Transverse colon (tissue), 4 donors: ENCODE measurements at regions not wholly inside any gene's neighbourhood (a gene's known extent, or its start where the extent isn't known, plus 50 kb on each side); places are given as distances from the start of the nearest gene placed in this dataset.

ENCODE experiments used
- DNase-seq: peaks from one replicate; pipeline ENCODE4 v3.0.0-alpha.2; 2019
- H3K27ac ChIP-seq, 4 donors: fragments of 200-600 bp; sonication (generic); 2 replicates each; pipeline ENCODE4 v1.5.1; 2016 to 2018; ENCODE audit warnings: inconsistent platforms in 4 of 4
- H3K27me3 ChIP-seq: fragments of 200-600 bp; sonication (generic); 2 replicates; pipeline ENCODE4 v1.5.1; 2017; ENCODE audit warnings: inconsistent platforms
- H3K36me3 ChIP-seq, 4 donors: fragments of 200-600 bp; sonication (generic); 2 replicates each; pipeline ENCODE4 v1.5.1; 2017 to 2019; ENCODE audit warnings: inconsistent platforms in 4 of 4
- H3K4me1 ChIP-seq, 4 donors: fragments of 200-600 bp; sonication (generic); 2 replicates each; pipeline ENCODE4 v1.5.1; 2017 to 2020; ENCODE audit warnings: inconsistent platforms in 4 of 4
- H3K4me3 ChIP-seq, 4 donors: fragments of 200-600 bp; sonication (generic); 1 replicate in 1 of 4; 2 replicates in 3 of 4; pipeline versions ENCODE4 v1.5.1 to v1.6.1; 2017 to 2019; ENCODE audit warnings: inconsistent platforms in 4 of 4
- H3K9me3 ChIP-seq, 2 donors: fragments of 200-600 bp; sonication (generic); 2 replicates each; pipeline ENCODE4 v1.5.1; 2017 to 2019; ENCODE audit warnings: inconsistent platforms in 2 of 2
- EP300 ChIP-seq: sonication (generic); formaldehyde crosslinking; IDR thresholded peaks from one replicate; pipeline ENCODE4 v1.6.1; 2017; ENCODE audit warnings: antibody characterized with exemption, low read depth
- POLR2A ChIP-seq: fragments of 450-650 bp; IDR thresholded peaks from one replicate; pipeline ENCODE4 v1.6.1; 2016; ENCODE audit warnings: antibody characterized with exemption, mild to moderate bottlenecking, moderate library complexity
- POLR2AphosphoS5 ChIP-seq, 3 donors: sonication (generic); formaldehyde crosslinking; IDR thresholded peaks; one replicate each; pipeline ENCODE4 v1.6.1; 2016; ENCODE audit warnings: antibody characterized with exemption in 3 of 3
- WGBS, 2 donors: methylation state at CpG; one replicate each; pipeline ENCODE4 v1.1.5; 2018; ENCODE audit warnings: low coverage in 1 of 2; 5-methylcytosine and 5-hydroxymethylcytosine counted together
- in situ Hi-C, 4 donors: fragments of 200-750 bp; cut with MboI; loops; one replicate each; pipeline versions ENCODE4 v1.15.0 to v1.15.1; 2017; ENCODE audit warnings: low sequenced_read_pairs in 3 of 4, low pct_ligation_motif_present in 1 of 4, low pct_unique_long_range_greater_than_20kb in 1 of 4
- intact Hi-C: fragments of 100-400 bp; cut with DNase I; formaldehyde crosslinking; loops from one replicate; pipeline ENCODE4 v1.15.1; 2023; ENCODE audit warnings: low total_unique reads
- TF ChIP-seq, protein P1 (sequence below), 5 experiments: fragments of 200-600 bp in 3 of 5; fragments of 450-650 bp in 2 of 5; sonication (generic) in 3 of 5; IDR thresholded peaks; 1 replicate in 2 of 5; 2 replicates in 3 of 5; pipeline ENCODE4 v1.5.1; 2016 to 2017; ENCODE audit warnings: antibody characterized with exemption in 5 of 5, inconsistent platforms in 3 of 5, mild to moderate bottlenecking in 2 of 5, moderate library complexity in 1 of 5

DNA sequence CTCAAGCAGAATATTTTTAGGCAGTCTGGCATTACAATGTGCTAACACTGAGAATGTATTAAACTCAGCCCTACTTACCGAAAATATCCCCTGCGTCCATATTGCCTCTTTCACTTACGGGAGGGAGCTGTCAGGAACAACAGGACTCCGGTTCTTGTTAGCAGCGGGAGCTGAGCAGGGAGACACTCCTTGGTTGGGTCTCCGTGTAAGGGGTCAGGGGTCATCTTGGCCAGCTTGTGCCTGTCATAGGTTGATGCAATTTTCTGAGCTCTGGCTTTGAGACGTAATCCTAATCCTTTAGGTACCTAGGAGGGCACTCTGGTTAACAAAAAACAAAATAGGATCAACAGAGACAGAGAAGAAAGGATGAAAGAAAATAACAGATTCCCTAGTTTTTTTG lies 1477.2 kb downstream of the BRD1 start:
- TF ChIP-seq EP300 (no peak), POLR2AphosphoS5 (IDR thresholded peaks at IDR 0.05) (no peak), POLR2A (no peak)
- TF ChIP-seq, protein P1, sequence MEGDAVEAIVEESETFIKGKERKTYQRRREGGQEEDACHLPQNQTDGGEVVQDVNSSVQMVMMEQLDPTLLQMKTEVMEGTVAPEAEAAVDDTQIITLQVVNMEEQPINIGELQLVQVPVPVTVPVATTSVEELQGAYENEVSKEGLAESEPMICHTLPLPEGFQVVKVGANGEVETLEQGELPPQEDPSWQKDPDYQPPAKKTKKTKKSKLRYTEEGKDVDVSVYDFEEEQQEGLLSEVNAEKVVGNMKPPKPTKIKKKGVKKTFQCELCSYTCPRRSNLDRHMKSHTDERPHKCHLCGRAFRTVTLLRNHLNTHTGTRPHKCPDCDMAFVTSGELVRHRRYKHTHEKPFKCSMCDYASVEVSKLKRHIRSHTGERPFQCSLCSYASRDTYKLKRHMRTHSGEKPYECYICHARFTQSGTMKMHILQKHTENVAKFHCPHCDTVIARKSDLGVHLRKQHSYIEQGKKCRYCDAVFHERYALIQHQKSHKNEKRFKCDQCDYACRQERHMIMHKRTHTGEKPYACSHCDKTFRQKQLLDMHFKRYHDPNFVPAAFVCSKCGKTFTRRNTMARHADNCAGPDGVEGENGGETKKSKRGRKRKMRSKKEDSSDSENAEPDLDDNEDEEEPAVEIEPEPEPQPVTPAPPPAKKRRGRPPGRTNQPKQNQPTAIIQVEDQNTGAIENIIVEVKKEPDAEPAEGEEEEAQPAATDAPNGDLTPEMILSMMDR (IDR thresholded peaks at IDR 0.05), result no peak
- WGBS, 2 donors, result 40 to 69% methylated on average over 1 to 7 of the region's 7 CpGs
- intact Hi-C loops (no loop called here), in situ Hi-C loops (no loop called here)
- H3K4me1 ChIP-seq, result no peaks in the 10 kb centered on the region
- no peaks in the 10 kb centered on the region for H3K9me3 ChIP-seq
- no peak overlapping the region for H3K4me3 ChIP-seq
- H3K27ac ChIP-seq, result no peak overlapping the region
- no peaks in the 10 kb centered on the region for H3K36me3 ChIP-seq
- no peaks in the 10 kb centered on the region for H3K27me3 ChIP-seq
- no peak for DNase-seq

DNA sequence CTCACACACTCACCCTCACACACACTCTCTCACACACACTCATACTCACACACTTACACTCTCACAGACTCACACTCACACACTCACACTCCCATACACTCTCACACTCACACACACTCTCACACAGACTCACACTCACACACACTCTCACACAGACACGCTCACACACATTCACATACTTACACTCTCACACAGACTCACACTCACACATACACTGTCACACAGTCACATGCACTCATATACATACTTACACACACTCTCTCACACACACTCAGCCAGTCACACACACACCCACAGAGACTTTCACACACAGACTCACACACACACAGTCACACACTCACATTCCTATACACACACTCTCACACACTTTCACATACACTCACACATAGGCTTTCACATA lies 1478.8 kb downstream of the BRD1 start:
- H3K9me3 ChIP-seq, result no peaks in the 10 kb centered on the region
- no peak for TF ChIP-seq EP300
- TF ChIP-seq POLR2AphosphoS5 (IDR thresholded peaks at IDR 0.05), result no peak
- TF ChIP-seq POLR2A, result no peak
- TF ChIP-seq, protein P1 (IDR thresholded peaks at IDR 0.05), result no peak
- no peak overlapping the region for H3K4me3 ChIP-seq
- no peaks in the 10 kb centered on the region for H3K27me3 ChIP-seq
- intact Hi-C loops, result no loop called here
- in situ Hi-C loops, result no loop called here
- H3K36me3 ChIP-seq, result no peaks in the 10 kb centered on the region
- 86 to 88% methylated on average over 1 of the region's 1 CpG for WGBS, 2 donors
- no peak for DNase-seq
- no peak overlapping the region for H3K27ac ChIP-seq
- no peaks in the 10 kb centered on the region for H3K4me1 ChIP-seq

DNA sequence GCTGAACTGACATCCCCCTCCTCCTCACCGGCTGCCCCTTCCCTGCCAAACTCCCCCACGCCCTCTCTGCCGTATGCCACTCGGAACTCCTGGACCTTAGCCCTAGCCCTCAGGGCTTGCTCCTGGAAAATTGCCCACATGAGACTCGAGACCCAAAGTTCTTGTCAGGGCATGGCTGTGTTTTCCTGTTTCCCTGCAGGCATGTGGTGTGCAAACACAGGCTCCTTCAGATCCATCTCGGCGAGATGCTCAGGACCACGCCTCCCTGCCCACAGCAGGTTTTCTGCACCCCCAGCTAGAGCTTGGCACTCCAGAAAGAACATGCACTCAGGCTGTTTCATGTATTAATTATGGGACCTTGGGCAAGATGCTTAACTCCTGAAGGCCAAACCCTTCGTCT lies 1480.4 kb downstream of the BRD1 start:
- Histone ChIP-seq H3K36me3 (no peaks in the 10 kb centered on the region), H3K9me3 (no peaks in the 10 kb centered on the region), H3K4me1 (no peaks in the 10 kb centered on the region), H3K4me3 (no peak overlapping the region), H3K27ac (no peak overlapping the region), H3K27me3 (no peaks in the 10 kb centered on the region)
- WGBS, 2 donors, result 66% methylated on average over 9 of the region's 9 CpGs; no CpG with 5 or more reads in 1 of the 2 donors
- no peak for TF ChIP-seq POLR2A
- intact Hi-C loops (no loop called here), in situ Hi-C loops (no loop called here)
- no peak for DNase-seq

DNA sequence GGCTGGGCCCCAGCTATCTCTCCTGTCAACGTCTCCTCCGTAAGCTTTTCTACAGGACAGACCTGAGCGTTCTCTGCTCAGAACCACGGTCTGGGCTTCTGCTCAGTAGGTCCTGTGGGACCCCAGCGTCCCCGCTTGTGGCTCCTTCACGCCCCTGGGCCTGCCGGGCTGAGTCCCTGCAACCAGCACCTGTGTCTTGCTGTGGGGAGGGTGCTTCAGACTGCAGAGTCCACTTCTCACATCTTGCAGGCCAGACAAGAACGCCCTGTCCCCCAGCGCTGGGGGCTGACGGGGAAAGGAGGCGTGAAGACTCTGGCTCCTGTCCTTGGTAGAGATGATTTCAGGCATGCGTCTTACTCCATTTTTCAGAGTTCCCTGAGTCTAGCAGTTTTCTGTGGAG lies 1480.8 kb downstream of the BRD1 start:
- no peak for DNase-seq
- no peaks in the 10 kb centered on the region for H3K4me1 ChIP-seq
- no peak overlapping the region for H3K4me3 ChIP-seq
- no peaks in the 10 kb centered on the region for H3K27me3 ChIP-seq
- H3K36me3 ChIP-seq, result no peaks in the 10 kb centered on the region
- TF ChIP-seq EP300 (no peak), POLR2AphosphoS5 (IDR thresholded peaks at IDR 0.05) (no peak), POLR2A (no peak)
- TF ChIP-seq, protein P1 (IDR thresholded peaks at IDR 0.05), result no peak
- in situ Hi-C loops (no loop called here), intact Hi-C loops (no loop called here)
- H3K9me3 ChIP-seq, result no peaks in the 10 kb centered on the region
- no peak overlapping the region for H3K27ac ChIP-seq
- 83 to 85% methylated on average over 2 to 13 of the region's 13 CpGs for WGBS, 2 donors

DNA sequence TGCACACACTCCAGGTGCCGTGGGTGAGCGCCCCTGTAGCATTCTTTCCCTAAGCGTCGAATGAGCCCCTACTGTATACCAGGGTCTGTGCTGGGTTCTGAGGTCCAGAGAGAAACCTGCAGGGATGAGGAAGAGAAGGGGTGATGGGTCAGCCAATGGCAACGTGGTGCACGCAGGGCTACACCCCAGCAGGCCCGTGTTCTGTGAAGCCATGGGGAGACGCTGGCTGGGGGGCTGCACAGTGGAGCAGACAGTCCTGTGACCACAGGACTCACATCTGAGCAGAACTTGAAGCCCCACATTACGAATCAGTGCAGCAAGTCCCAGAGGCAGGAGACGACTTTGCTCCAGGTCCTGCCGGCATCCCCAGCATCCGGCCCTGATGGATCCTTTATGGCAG lies 1481.4 kb downstream of the BRD1 start:
- H3K4me3 ChIP-seq, result no peak overlapping the region
- H3K27ac ChIP-seq, result no peak overlapping the region
- H3K9me3 ChIP-seq, result no peaks in the 10 kb centered on the region
- in situ Hi-C loops, result no loop called here
- DNase-seq, result no peak
- TF ChIP-seq POLR2AphosphoS5 (IDR thresholded peaks at IDR 0.05) (no peak), POLR2A (no peak), EP300 (no peak)
- TF ChIP-seq, protein P1 (IDR thresholded peaks at IDR 0.05), result no peak
- WGBS, 2 donors, result 82 to 83% methylated on average over 3 to 12 of the region's 12 CpGs
- H3K27me3 ChIP-seq, result peaks cover 2% of the 10 kb centered on the region
- intact Hi-C loops, result no loop called here
- H3K36me3 ChIP-seq, result no peaks in the 10 kb centered on the region
- H3K4me1 ChIP-seq, result no peaks in the 10 kb centered on the region
